ENCODE measurements at regions not wholly inside any gene's neighbourhood (a gene's known extent, or its start where the extent isn't known, plus 50 kb on each side); places are given as distances from the start of the nearest gene placed in this dataset.

- no peaks in the 10 kb centered on the region for H3K36me3 Mint-ChIP-seq (ENCODE audit: unreplicated experiment)
- TF ChIP-seq CTCF (IDR thresholded peaks at IDR 0.05), result no peak
- no peaks in the 10 kb centered on the region for H3K9me3 Mint-ChIP-seq (ENCODE audit: unreplicated experiment)
- H3K27ac Mint-ChIP-seq (ENCODE audit: unreplicated experiment), result no peak overlapping the region
- peaks cover 12% of the 10 kb centered on the region for H3K4me1 Mint-ChIP-seq (ENCODE audit: unreplicated experiment)
- no peak overlapping the region for H3K4me3 Mint-ChIP-seq (ENCODE audit: unreplicated experiment)
- no peak for DNase-seq (ENCODE audit: extremely low spot score, unreplicated experiment)
- no peaks in the 10 kb centered on the region for H3K27me3 Mint-ChIP-seq (ENCODE audit: unreplicated experiment)
These were observed 157.1 kb downstream of the TRIML1 start for GRCh38 chr4:188296331-188296730.

GRCh38 chr4:188297873-188298272 is 158.6 kb downstream of the TRIML1 start:
- TF ChIP-seq CTCF (IDR thresholded peaks at IDR 0.05), result no peak
- DNase-seq (ENCODE audit: extremely low spot score, unreplicated experiment), result no peak
- H3K27ac Mint-ChIP-seq (ENCODE audit: unreplicated experiment), result no peak overlapping the region
- no peaks in the 10 kb centered on the region for H3K27me3 Mint-ChIP-seq (ENCODE audit: unreplicated experiment)
- no peaks in the 10 kb centered on the region for H3K36me3 Mint-ChIP-seq (ENCODE audit: unreplicated experiment)
- H3K4me3 Mint-ChIP-seq (ENCODE audit: unreplicated experiment), result no peak overlapping the region
- no peaks in the 10 kb centered on the region for H3K9me3 Mint-ChIP-seq (ENCODE audit: unreplicated experiment)
- peaks cover 12% of the 10 kb centered on the region for H3K4me1 Mint-ChIP-seq (ENCODE audit: unreplicated experiment)

GRCh38 chr4:188299161-188299560 is 159.9 kb downstream of the TRIML1 start:
- Mint-ChIP-seq H3K27me3 (ENCODE audit: unreplicated experiment) (no peaks in the 10 kb centered on the region), H3K27ac (ENCODE audit: unreplicated experiment) (no peak overlapping the region), H3K9me3 (ENCODE audit: unreplicated experiment) (no peaks in the 10 kb centered on the region), H3K4me3 (ENCODE audit: unreplicated experiment) (no peak overlapping the region), H3K36me3 (ENCODE audit: unreplicated experiment) (no peaks in the 10 kb centered on the region), H3K4me1 (ENCODE audit: unreplicated experiment) (peaks cover 12% of the 10 kb centered on the region)
- no peak for DNase-seq (ENCODE audit: extremely low spot score, unreplicated experiment)
- TF ChIP-seq CTCF (IDR thresholded peaks at IDR 0.05), result no peak

- Mint-ChIP-seq H3K27me3 (ENCODE audit: unreplicated experiment) (no peaks in the 10 kb centered on the region), H3K4me1 (ENCODE audit: unreplicated experiment) (peaks cover 12% of the 10 kb centered on the region), H3K36me3 (ENCODE audit: unreplicated experiment) (no peaks in the 10 kb centered on the region), H3K4me3 (ENCODE audit: unreplicated experiment) (no peak overlapping the region), H3K27ac (ENCODE audit: unreplicated experiment) (no peak overlapping the region), H3K9me3 (ENCODE audit: unreplicated experiment) (no peaks in the 10 kb centered on the region)
- TF ChIP-seq CTCF (IDR thresholded peaks at IDR 0.05), result no peak
- DNase-seq (ENCODE audit: extremely low spot score, unreplicated experiment), result no peak
These were observed 161.1 kb downstream of the TRIML1 start for GRCh38 chr4:188300385-188300784.

GRCh38 chr4:188305690-188306089 is 166.4 kb downstream of the TRIML1 start:
- no peak for DNase-seq (ENCODE audit: extremely low spot score, unreplicated experiment)
- no peaks in the 10 kb centered on the region for H3K27me3 Mint-ChIP-seq (ENCODE audit: unreplicated experiment)
- H3K27ac Mint-ChIP-seq (ENCODE audit: unreplicated experiment), result no peak overlapping the region
- no peaks in the 10 kb centered on the region for H3K36me3 Mint-ChIP-seq (ENCODE audit: unreplicated experiment)
- TF ChIP-seq CTCF (IDR thresholded peaks at IDR 0.05), result no peak
- peaks cover 3% of the 10 kb centered on the region for H3K9me3 Mint-ChIP-seq (ENCODE audit: unreplicated experiment)
- H3K4me1 Mint-ChIP-seq (ENCODE audit: unreplicated experiment), result no peaks in the 10 kb centered on the region
- H3K4me3 Mint-ChIP-seq (ENCODE audit: unreplicated experiment), result no peak overlapping the region

Measured in osteocyte (in vitro differentiated cells).